Calu3 (cell line): ENCODE measurements at regions not wholly inside any gene's neighbourhood (a gene's known extent, or its start where the extent isn't known, plus 50 kb on each side); places are given as distances from the start of the nearest gene placed in this dataset.

Experiments
- BruUV-seq: library from RNA; stranded (reverse); fragments of 400-500 nt; replicated peaks from 2 replicates; lab custom pipeline; 2021; lab: Mats Ljungman, UMichigan
- CTCF ChIA-PET: fragments of 300-600 bp; sonication (Branson Sonifier 250); formaldehyde crosslinking; loops from one replicate; lab custom pipeline; 2022; ENCODE audit warnings: antibody characterized with exemption; lab: Charles Lee
- DNase-seq: peaks from one replicate; pipeline ENCODE4 v3.0.0; 2022
- H3K27ac Mint-ChIP-seq: one replicate; pipeline ENCODE4 v1.8.0; 2022; ENCODE audit warnings: mixed read lengths; ENCODE audit not compliant: unreplicated experiment
- H3K27me3 Mint-ChIP-seq: one replicate; pipeline ENCODE4 v1.8.0; 2022; ENCODE audit warnings: mixed read lengths; ENCODE audit not compliant: unreplicated experiment
- H3K36me3 Mint-ChIP-seq: one replicate; pipeline ENCODE4 v1.8.0; 2022; ENCODE audit warnings: mild to moderate bottlenecking, moderate library complexity, mixed read lengths; ENCODE audit not compliant: insufficient read depth, unreplicated experiment
- H3K4me1 Mint-ChIP-seq: one replicate; pipeline ENCODE4 v1.8.0; 2022; ENCODE audit warnings: mild to moderate bottlenecking, low read depth, mixed read lengths; ENCODE audit not compliant: unreplicated experiment
- H3K4me3 Mint-ChIP-seq: one replicate; pipeline ENCODE4 v1.8.0; 2022; ENCODE audit warnings: mild to moderate bottlenecking, low read depth, moderate library complexity, mixed read lengths; ENCODE audit not compliant: unreplicated experiment
- H3K9me3 Mint-ChIP-seq: one replicate; pipeline ENCODE4 v1.8.0; 2022; ENCODE audit warnings: low read depth, mixed read lengths; ENCODE audit not compliant: unreplicated experiment
- CTCF ChIP-seq: fragments of 200-600 bp; IDR thresholded peaks from one replicate; pipeline ENCODE4 v1.8.0; 2022; ENCODE audit warnings: antibody characterized with exemption; ENCODE audit not compliant: unreplicated experiment
- intact Hi-C: fragments of 100-400 bp; cut with micrococcal nuclease; formaldehyde crosslinking; loops from one replicate; pipeline ENCODE4 v1.10.0; 2022; ENCODE audit not compliant: unreplicated experiment

- no peaks in the 10 kb centered on the region for H3K4me1 Mint-ChIP-seq
- CTCF ChIA-PET, result no interaction called here
- H3K27ac Mint-ChIP-seq, result no peak overlapping the region
- peaks cover 100% of the 10 kb centered on the region for H3K27me3 Mint-ChIP-seq
- TF ChIP-seq CTCF, result no peak
- DNase-seq, result no peak
- H3K9me3 Mint-ChIP-seq, result no peaks in the 10 kb centered on the region
- no TSS peak for BruUV-seq
- H3K36me3 Mint-ChIP-seq, result no peaks in the 10 kb centered on the region
- intact Hi-C loops, result no loop called here
- H3K4me3 Mint-ChIP-seq, result no peak overlapping the region
Observed at GRCh38 chr1:29739176-29739575, 502.9 kb downstream of the PTPRU start.

GRCh38 chr1:29736582-29737188 is 500.4 kb downstream of the PTPRU start:
- Mint-ChIP-seq H3K27ac (no peak overlapping the region), H3K4me1 (peaks cover 8% of the 10 kb centered on the region), H3K36me3 (no peaks in the 10 kb centered on the region), H3K27me3 (peaks cover 100% of the 10 kb centered on the region), H3K4me3 (no peak overlapping the region), H3K9me3 (peaks cover 2% of the 10 kb centered on the region)
- TF ChIP-seq CTCF, result no peak
- DNase-seq, result peak; percentile 39
- intact Hi-C loops, result no loop called here
- CTCF ChIA-PET, result no interaction called here
- no TSS peak for BruUV-seq

- Mint-ChIP-seq H3K27ac (no peak overlapping the region), H3K27me3 (peaks cover 73% of the 10 kb centered on the region), H3K4me1 (peaks cover 8% of the 10 kb centered on the region), H3K36me3 (no peaks in the 10 kb centered on the region), H3K4me3 (no peak overlapping the region), H3K9me3 (peaks cover 2% of the 10 kb centered on the region)
- TF ChIP-seq CTCF, result no peak
- CTCF ChIA-PET, result no interaction called here
- BruUV-seq, result no TSS peak
- intact Hi-C loops, result no loop called here
- no peak for DNase-seq
Observed at GRCh38 chr1:29732453-29732852, 496.1 kb downstream of the PTPRU start.

GRCh38 chr1:29730623-29731022 is 494.3 kb downstream of the PTPRU start:
- BruUV-seq, result no TSS peak
- no peak for TF ChIP-seq CTCF
- H3K27ac Mint-ChIP-seq, result no peak overlapping the region
- no peak overlapping the region for H3K4me3 Mint-ChIP-seq
- H3K9me3 Mint-ChIP-seq, result peaks cover 2% of the 10 kb centered on the region
- H3K4me1 Mint-ChIP-seq, result peaks cover 8% of the 10 kb centered on the region
- DNase-seq, result no peak
- intact Hi-C loops, result no loop called here
- H3K36me3 Mint-ChIP-seq, result no peaks in the 10 kb centered on the region
- CTCF ChIA-PET, result no interaction called here
- H3K27me3 Mint-ChIP-seq, result peaks cover 69% of the 10 kb centered on the region
